Inferior parietal cortex (tissue), 1 donor: ENCODE measurements at regions not wholly inside any gene's neighbourhood (a gene's known extent, or its start where the extent isn't known, plus 50 kb on each side); places are given as distances from the start of the nearest gene placed in this dataset.

Experiments used
- DNase-seq: peaks from one replicate; pipeline ENCODE4 v3.0.0-alpha.2; 2016; ENCODE audit errors: extremely low spot score

DNA sequence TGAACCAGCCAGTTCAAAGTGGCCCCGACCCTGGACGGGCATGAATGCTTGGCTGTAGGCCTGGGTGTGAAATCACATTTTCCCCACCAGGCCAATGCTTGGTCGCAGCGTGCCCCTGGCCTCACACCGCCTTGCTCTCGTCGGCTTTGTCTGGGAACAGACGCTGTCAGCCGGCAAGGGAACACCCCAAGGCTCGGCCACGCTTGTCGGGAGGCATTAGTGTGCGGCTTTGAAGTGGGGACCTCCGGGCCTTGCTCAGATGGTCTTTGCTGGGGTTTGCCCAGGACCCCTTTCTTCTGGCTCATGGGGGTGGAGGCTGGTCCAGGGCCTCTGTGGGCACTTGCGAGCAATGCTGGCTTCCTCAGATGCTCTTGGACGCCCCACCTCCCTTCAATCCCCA lies 79.1 kb downstream of the INHBB start:
- DNase-seq, result no peak

DNA sequence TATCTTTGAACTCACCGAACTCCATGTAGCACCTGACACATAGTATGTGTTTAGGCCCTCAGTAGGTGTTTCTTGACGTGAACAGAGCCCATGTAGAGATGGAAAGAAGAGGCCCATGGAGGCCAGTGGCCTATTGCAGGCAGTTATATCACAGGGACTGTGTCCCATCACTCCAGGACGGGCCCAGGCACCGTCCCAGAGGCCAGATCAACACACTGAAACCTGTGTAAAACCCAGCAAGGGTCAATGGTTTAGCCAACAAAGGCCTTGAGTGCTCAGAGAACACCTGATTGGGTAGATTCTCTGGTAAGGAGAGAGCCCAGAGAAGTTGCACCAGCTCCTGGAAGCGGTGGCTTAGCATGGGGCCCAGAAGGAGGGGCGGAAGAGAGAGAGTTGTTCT lies 82.8 kb downstream of the INHBB start:
- no peak for DNase-seq

DNA sequence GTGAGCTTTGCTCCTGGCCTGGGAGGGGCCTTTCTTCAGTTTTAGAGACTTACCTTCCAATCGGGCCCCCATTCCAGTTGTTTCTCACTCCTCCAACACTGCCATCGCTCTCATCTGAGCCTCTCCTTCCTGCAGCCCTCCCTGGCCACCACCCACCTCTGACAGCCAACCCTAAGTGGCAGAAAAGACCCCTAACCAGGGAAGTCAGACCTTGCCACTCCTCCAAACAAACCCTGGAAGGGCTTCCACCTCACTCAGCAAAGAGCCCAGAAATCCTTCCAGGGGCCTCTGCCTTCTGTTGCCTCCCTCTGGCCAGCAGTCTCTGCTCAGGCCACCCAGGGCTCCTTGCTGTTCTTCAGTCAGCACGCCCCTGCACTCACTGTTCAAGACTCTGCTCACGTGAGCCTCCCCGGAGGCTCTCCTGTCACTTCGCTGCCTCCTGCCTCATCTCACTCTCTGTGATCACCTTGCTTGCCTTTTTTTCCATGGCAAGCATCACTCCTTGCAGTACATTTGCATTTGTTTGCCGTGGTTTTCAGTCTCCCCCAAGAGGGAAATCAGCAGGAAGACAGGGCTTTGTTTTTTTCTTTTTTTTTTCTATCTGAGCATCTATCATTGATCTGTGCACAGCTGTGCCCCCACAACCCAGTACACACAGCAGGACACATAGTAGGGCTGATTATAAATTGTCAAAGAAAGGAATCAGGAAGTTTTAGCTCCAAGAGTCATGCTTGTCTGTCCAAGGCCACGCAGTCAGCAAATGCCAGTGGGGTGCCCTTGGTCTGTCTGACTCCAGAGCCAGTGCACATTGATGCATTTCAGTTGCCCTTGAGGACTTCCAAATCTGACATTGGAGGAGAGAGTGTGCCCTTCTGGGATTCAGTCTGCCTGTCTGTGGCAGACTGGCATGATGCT lies 83.9 kb downstream of the INHBB start:
- no peak for DNase-seq

DNA sequence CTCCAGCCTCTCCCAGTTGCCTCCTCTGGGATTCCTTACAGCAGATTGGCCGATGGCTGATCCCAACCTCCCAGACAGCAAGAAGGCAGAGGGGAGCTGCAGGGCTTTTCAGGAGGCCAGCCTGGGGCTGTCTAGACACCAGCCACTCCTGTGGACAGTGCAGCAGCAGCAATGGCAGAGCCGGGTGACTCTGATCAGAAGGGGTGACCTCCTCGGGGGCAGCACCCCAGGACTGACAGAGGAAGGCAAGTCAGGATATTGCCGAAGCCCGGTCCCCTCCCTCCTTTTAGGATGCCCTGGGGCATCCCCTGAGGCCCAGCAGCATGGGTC lies 84.5 kb downstream of the INHBB start:
- DNase-seq, result no peak

DNA sequence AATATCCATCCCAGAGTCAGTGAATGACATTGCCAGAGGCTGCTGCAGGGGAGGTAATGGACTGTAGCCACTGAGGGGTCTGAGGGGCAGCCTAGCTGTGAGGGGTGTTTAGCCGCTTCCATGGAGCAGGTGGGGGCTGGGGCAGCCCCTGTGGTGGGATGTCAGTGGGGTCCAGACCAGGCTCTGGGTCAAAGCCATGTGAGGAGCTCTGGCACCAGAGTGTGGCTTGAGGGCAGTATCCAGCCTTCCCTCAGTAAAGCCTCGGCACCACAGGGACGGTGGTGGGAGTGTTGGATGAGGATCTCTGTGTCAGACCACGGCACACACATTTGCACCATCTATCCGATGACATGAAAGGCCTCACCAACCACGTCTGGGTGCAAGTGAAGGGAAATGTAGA lies 85.0 kb downstream of the INHBB start:
- no peak for DNase-seq

DNA sequence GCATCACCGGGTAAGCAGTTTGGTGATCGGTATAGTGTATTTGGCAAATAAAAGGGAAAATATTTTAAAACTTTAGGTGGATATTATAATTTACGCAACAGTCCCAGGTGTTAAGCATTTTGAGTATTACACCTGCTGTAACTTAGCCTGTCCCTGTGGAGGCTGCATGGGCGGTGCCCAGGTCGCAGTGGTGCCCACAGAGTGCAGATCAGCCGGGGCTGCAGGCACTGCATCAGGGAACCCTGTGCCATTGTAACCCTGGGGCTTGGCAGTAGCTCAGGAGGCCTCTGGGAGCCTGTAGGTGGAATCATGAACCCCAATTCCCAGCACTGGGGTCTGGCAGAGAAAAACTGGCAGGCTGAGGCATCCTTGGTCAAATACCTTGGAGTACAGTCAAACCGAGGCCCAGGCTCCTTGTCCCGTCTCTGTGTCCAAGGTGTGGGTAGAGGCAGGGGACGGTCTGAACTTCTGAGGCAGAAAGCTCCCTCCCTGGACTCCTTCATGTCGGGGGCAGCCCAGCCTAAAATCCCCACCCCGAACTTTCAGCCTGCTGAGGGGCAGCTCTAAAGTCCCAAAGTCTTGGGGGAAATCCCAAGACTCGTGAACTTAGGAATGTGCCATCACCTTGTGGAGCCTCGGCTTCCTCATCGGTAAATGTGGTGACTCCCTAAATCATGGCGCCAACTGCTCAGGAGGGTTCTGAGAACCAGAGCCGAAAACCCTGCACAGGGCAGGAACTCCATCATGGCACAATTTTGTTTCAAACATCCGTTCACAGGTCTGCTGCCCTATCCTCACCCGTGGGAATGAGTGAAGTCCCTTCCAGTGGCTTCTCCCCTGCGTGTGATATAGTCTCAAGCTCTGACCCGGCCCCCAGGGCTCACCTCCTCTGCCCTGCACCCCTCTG lies 85.7 kb downstream of the INHBB start:
- no peak for DNase-seq

DNA sequence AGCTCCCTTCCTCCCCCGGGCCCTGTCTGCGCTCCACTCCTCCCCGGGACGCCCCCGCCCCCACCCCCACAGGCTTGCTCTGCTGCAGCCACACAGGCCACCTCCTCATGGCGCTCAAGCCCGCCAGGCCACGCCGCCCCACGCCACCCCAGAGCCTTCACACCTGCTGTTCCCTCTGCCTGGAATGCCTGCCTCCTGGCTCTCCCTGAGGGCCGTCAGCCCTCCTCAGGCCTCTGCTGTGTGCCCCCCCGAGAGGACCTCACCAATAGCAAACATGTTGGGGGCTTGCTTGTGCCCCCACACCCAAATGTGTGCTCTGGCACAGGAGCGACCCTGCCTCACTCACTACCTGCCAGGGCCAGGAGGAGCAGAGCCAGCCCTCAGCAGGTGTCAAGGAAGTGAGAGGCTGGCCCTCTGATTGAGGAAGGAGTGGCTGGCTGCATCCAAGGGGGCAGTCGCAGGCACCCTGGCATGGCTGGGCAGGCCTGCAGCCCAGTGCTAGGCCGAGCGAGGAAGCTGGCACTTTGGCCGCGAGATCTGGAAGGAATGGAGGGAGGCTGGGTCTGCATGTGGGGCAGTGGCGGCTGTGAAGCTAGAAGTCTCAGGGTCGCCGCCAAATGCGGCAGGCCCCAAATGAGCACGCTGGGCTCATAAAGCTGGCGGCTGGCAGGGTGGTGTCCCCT lies 86.5 kb downstream of the INHBB start:
- DNase-seq, result no peak

DNA sequence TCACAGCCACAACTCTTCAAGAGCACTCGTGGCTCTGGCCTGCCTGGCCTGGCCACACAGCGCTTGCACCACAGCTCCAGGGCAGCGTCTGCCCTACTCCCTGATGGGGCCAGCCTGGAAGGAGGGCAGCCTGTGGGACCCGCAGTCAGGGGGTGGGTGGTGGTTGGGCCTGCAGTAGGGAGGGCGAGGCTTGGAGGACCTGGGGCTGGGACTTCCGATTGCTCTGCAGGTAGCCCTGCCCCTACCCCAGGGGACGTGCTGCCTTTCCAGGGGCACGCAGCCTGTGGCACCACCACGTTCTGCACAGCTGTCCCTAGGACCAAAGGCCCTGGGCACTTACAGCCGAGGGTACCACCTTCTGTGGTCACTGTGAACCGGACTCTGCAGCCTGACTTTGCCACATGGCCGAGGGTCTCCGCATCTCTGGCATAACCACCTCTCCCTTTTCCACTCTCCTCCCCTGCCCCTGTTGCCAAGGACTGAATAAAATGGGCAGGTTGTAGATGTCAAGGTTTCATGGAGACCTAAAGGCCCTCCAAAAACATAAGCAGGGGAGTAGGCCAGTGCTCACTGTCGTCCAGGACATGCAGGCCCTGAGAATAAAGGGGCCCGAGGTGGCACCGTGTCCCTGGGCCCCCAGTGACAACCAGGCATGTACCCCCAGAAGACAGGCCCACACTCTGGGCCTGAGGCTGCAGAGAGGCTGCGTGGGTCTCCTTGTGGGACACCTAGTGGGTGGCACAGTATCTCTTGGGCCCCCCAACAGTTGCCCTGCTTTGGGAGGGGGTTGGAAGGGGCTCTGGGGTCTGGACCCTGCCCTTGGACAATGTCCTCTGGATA lies 87.3 kb downstream of the INHBB start:
- DNase-seq, result no peak

DNA sequence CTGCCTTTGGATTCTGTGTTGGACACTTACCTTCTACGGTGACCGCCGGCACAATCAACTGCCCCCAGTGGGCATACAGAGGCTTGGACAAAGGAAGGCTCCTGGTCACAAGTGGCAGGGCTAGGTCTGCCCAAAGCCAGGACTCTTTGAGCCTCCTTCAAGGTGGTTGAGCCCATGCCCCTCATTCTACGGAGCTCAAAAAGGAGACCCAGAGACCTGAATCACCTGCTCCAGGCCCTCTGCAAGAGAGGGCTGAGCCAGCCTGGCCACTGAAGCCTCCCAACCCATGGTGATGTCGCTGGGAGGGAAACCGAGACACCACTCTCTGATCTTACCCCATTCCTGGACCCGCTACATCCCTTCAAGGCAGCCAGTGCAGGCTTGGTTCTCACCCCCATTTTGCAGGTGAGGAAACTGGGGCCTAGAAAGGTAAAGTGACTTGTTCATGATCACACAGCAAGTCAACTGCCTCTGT lies 87.9 kb downstream of the INHBB start:
- no peak for DNase-seq

DNA sequence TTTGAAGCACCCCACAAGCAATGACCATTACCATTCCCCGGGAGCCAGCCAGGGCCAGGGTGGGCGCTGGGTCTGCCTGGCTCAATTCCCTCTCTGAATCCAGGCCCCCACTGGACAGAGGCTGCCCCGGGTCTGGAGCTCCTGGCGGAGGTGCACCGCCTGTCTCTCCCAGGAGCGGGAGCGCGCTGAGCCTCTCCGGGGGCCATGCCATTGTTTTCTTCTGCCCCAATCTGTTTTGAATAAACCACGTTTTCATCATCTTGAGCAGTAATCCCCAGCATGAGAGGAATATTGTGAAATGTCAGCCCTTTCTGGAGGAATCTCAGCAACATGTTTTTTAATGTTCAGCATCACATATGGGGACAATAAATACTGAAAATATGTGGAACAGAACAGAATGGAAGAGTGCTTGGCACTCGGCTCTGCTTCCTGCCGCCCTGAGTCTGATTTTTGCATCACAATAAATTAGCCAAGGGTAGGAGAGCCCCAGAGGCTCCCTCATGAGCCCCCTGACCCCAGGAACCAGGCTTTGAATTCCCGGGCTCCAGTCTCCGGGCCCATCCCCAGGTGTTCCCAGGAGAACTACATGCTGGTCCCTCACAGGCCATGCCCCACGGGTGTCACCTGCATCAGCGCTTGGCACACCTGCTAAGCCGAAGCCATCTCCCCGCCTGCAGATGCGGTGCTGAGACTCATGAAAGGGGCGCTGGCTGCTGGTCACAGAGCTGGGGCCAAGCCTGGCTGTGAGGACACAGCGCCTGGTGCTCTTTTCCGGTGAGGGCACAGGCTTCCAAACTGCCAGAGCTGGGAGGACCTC lies 88.8 kb downstream of the INHBB start:
- DNase-seq, result no peak

DNA sequence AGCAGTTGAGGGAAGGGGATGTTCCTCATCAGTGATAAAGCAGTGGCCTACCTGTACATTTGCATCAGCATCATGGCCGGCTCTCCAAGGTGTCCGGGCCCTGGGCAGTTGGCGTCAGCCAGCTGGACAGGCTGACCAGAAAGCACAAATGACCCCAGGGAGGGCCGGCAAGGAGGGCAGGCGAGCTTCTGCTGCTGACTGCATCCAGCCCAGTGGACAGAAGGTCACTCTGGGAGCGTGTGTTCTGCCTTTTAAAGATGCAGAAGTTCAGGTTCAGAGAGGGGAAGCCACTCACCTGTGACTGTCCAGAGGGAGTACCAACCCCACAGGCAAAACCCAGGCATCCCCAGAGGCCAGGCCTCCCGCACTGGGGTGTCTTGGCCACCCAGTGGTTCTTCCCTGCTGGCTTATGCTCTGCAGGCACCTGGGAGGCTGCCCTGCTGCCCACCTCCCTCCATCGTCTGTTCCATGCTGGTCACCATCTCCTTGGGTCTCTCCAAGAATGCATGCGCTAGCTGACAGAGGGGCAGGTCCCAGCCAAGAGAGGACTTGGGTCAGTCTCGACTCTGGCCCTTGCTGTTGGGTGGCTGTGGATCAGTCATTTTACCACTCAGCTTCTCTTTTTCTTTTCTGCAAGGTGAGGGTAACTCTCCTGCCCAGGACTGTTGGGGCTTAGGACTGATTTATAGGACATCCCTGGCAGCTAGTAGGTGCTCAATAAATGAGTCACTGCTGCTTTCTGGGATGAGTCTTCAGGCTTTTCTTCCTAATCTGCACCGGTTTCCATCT lies 89.9 kb downstream of the INHBB start:
- DNase-seq, result no peak

DNA sequence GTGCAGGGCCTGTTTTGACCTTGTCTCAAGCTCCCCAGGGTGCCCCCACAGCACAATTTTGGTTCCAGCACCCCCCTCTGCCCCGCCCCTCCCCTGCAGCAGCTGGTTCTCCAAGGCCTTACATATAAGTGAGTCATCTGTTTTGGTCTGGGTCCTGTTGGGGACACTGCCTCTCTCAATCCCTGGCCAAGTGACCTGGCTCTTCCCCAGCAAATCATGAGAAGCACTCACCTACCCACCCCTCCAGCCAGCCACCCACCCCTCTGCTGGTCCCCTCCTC lies 90.5 kb downstream of the INHBB start:
- no peak for DNase-seq

DNA sequence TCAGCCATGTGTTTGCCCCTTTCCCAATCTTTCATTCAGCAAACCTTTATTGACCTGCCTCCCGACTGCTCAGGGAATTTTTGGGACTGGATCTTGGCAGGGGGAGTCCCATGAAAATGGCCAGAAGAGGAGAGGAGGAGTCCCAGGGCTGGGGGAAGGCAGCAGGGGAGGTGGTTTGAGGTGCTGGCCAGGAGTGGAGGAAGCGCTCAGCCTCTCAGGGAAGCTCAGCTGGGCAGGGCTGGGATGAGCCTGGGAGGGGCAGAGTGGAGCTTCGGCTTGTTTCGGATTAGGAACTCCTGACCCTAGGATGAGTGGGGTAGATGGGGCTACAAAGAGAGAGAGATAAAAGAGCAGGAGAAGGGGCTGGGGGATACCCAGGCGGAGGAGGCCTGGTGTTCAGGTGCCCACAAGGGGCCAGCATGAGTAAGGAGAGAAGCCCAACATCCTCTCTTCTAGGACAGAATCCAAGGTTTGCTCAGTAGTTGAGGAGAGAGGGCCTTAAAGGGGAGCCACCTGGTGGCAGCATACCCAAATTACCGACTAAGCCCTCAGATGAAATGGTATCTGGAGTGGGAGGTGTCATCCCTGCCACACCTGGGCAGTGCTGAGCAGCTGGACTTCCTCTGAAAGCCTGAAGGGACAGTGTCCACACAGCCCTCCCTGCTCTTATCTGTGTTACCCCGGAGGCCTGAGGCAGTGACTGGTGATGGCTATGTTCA lies 91.1 kb downstream of the INHBB start:
- no peak for DNase-seq

DNA sequence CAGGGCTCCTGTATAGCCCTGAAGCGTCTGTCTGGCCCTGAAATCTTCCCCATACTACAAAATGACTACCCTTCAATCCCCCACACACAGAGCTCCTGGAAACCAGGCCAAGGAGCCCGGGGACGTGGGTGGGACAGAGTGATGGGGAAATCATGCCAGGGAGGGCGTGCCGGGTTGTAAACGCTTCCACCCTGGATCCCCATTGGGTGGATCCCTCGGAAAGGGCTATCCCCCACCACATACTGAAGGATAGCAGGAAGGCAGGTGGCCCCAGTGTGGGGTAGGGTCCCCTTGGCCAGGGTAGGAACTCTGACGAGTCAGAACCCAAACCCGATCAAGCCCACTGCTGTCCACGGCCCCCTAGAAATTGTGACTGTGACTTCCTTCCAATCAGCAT lies 91.7 kb downstream of the INHBB start:
- DNase-seq, result no peak

DNA sequence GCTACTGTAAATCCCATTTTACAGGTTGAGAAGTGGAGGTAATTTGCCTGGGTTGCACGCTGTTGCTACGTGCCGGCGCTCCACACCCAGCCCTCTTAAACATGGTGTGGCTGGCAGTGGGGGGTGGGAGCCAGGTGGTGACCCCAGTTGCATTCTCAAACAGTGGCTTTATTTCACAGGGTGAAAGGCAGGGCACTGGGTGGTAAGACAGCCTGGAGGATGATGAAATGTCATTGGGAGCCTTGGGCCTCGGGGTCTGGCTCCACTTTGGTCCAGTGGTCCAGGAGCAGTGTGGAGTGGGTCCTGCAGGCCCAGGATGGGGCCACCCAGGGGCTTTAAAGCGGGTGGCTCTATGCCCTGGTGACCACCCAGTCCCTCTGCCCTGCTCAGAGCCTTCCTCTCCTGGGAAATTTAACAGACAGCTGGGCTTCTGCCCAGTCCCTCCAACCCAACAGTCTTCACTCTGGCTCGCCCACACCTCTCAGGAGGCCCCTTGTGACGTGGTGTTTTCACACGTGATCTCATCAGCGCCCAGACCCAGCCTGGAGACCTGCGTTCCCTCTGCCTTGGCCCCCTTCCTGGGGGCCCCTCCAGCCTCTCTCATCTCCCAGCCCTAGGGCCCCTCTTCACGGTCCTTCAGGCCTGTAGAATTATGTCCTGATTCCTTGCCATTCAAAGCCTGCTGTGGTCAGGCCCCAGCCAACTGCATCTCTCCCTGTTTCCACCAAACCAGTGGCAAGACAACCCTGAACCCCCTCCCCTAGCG lies 92.5 kb downstream of the INHBB start:
- no peak for DNase-seq

DNA sequence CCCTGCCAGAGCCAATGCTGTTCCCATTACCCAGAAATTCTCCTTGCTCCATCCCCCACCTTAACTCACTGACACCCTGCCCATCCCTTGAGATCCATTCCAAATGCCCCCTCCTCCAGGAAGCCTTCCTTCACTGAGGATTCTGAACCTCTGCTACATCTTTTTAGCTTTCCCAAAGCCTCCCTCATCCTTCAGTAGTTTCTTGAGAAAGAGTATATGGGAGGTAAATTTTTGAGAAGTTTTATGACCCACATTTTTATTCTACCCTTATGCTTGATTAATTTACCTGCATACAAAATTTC lies 93.1 kb downstream of the INHBB start:
- no peak for DNase-seq

DNA sequence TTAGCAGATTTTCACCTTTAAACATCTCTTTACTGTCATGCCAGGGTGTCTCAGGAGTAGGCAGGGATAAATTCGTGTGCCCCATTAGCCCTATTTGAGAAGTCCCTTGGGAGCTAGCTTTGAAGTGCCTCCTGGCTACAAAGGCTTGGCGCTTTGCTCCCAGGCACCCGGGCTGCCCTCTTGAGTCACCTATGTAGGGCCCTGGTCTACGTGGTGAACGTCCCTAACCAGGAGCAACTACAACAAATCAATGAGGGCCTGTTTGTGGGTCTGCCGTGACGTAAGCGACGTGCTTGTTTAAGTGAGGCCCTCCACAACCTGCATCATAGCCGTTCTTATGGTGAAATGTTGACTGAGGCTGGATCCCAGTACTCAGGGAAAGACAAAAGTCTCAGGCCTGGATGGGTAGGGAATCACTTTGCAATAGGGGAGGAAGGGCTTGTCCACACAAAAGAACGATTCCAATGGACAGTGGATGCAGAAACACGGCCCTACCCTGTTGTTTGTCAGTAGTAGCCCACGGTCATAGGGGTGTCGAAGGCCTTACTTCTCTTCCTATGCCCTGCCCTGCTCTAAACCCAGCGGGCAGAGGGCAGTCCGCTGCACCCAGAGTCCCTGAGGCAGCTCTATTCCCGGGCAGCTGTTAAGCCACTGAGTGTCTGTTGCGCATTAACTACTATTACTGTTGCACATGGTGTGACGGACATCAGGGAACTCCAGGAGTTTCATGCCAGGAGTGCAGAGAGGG lies 93.9 kb downstream of the INHBB start:
- no peak for DNase-seq
